Tibial nerve (tissue), 4 donors: ENCODE measurements at regions not wholly inside any gene's neighbourhood (a gene's known extent, or its start where the extent isn't known, plus 50 kb on each side); places are given as distances from the start of the nearest gene placed in this dataset.

Experiments
- DNase-seq, 2 donors: peaks; one replicate each; pipeline ENCODE4 v3.0.0-alpha.2; 2019; ENCODE audit warnings: low spot score in 2 of 2
- H3K27ac ChIP-seq, 4 donors: fragments of 200-600 bp; sonication (generic) in 3 of 4; one replicate each; pipeline ENCODE4 v1.5.1; 2017 to 2019; ENCODE audit warnings: mild to moderate bottlenecking in 1 of 4
- H3K27me3 ChIP-seq, 2 donors: fragments of 200-600 bp; sonication (generic) in 1 of 2; one replicate each; pipeline versions ENCODE4 v1.5.1 to v1.6.0; 2017 to 2019
- H3K36me3 ChIP-seq, 3 donors: fragments of 200-600 bp; sonication (generic); one replicate each; pipeline ENCODE4 v1.5.1; 2018 to 2019
- H3K4me1 ChIP-seq, 4 donors: fragments of 200-600 bp; sonication (generic) in 3 of 4; one replicate each; pipeline ENCODE4 v1.5.1; 2017 to 2019
- H3K4me3 ChIP-seq, 4 donors: fragments of 200-600 bp; sonication (generic) in 3 of 4; one replicate each; pipeline ENCODE4 v1.5.1; 2017 to 2019; ENCODE audit warnings: mild to moderate bottlenecking in 1 of 4, moderate library complexity in 1 of 4
- H3K9me3 ChIP-seq, 4 donors: fragments of 200-600 bp; sonication (generic) in 3 of 4; one replicate each; pipeline ENCODE4 v1.5.1; 2017 to 2019
- EP300 ChIP-seq, 2 donors: sonication (generic); formaldehyde crosslinking; IDR thresholded peaks; one replicate each; pipeline ENCODE4 v1.6.1; 2017; ENCODE audit warnings: antibody characterized with exemption in 2 of 2, mild to moderate bottlenecking in 1 of 2
- POLR2A ChIP-seq, 2 donors: fragments of 450-650 bp; IDR thresholded peaks; one replicate each; pipeline ENCODE4 v1.6.1; 2017; ENCODE audit warnings: antibody characterized with exemption in 2 of 2, mild to moderate bottlenecking in 2 of 2, moderate library complexity in 2 of 2
- WGBS, 2 donors: methylation state at CpG; one replicate each; pipeline ENCODE4 v1.1.5; 2018; 5-methylcytosine and 5-hydroxymethylcytosine counted together
- TF ChIP-seq, protein P1 (sequence below), 5 experiments: fragments of 200-600 bp in 3 of 5; fragments of 450-650 bp in 2 of 5; sonication (generic) in 3 of 5; IDR thresholded peaks; one replicate each; pipeline ENCODE4 v1.5.1; 2016 to 2019; ENCODE audit warnings: antibody characterized with exemption in 5 of 5, mild to moderate bottlenecking in 3 of 5, moderate library complexity in 2 of 5

DNA sequence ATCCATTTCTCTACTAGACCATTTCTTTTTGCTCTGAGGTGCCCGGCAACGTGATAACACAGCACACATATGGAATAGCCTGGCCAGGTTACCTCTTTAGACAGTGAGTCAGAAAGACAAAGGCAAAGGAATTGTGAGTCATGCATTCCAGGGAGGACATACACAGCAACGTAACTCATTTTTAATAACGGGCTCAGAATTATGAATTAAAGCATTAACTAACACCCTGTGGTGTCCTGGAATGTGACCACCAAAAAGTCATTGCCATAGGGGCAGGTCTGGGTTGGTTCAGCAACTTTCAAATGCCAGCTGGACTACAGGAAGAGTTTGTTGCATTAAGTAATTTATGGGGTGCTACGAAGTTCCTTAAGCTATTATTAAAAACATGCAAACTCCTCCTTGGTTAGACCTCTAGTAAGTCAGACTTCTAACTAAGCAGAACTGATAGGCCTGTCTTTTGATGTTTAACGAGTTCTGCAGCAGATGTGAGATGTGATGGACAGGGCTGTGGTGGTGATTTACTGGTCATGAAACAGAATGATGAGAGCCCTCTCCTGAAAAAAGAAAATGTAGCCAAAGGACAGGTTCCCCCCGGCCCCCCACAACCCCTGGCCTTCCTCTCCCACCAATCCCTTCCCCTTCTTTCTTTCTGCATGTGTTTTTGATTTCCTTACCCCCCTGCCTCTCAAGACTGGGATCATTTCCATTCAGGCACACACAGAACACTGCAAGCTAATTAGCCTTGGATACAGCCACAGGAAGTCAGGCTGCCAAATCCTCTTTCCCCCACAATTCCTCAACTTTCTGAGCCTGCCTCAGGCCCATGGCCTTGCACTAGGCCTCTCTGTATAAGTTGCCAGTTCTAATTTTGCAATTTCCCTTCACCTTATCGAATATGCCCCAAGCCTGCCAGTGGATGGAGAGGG, 88.9 kb upstream of the HAO2 start:
- no peak for DNase-seq
- Histone ChIP-seq H3K27ac (no peak overlapping the region), H3K27me3 (no peaks in the 10 kb centered on the region), H3K4me1 (peaks cover 0 to 5% (median 0%) of the 10 kb centered on the region in 4 donors), H3K36me3 (no peaks in the 10 kb centered on the region), H3K4me3 (no peak overlapping the region), H3K9me3 (no peaks in the 10 kb centered on the region)
- no peak for TF ChIP-seq POLR2A (IDR thresholded peaks at IDR 0.05)
- TF ChIP-seq EP300 (IDR thresholded peaks at IDR 0.05): no peak
- TF ChIP-seq, protein P1, sequence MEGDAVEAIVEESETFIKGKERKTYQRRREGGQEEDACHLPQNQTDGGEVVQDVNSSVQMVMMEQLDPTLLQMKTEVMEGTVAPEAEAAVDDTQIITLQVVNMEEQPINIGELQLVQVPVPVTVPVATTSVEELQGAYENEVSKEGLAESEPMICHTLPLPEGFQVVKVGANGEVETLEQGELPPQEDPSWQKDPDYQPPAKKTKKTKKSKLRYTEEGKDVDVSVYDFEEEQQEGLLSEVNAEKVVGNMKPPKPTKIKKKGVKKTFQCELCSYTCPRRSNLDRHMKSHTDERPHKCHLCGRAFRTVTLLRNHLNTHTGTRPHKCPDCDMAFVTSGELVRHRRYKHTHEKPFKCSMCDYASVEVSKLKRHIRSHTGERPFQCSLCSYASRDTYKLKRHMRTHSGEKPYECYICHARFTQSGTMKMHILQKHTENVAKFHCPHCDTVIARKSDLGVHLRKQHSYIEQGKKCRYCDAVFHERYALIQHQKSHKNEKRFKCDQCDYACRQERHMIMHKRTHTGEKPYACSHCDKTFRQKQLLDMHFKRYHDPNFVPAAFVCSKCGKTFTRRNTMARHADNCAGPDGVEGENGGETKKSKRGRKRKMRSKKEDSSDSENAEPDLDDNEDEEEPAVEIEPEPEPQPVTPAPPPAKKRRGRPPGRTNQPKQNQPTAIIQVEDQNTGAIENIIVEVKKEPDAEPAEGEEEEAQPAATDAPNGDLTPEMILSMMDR (IDR thresholded peaks at IDR 0.05): no peak
- 46 to 58% methylated on average over 8 of the region's 8 CpGs for WGBS, 2 donors

DNA sequence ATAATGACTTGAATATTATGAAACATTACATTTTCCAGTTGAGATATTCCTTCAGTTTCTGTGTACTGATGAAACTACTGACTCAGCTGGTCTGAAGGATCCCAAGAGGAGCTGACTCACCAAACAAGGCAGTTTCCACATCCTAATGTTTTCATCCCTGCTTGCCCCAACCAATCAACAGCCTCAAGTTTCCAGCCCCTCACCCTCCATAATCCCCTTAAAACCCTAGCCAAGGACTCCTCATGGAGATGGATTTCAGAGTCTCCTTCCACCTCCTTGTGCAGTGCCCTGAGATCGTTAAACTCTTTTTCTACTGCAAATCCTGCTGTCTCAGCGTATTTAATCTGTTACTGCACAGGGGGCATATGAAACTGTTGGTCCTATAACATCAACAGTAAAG, 83.1 kb upstream of the HAO2 start:
- Histone ChIP-seq H3K27ac (no peak overlapping the region), H3K4me1 (peaks cover 0 to 9% (median 0%) of the 10 kb centered on the region in 4 donors), H3K9me3 (no peaks in the 10 kb centered on the region), H3K36me3 (no peaks in the 10 kb centered on the region), H3K27me3 (no peaks in the 10 kb centered on the region), H3K4me3 (no peak overlapping the region)
- TF ChIP-seq POLR2A (IDR thresholded peaks at IDR 0.05): no peak
- TF ChIP-seq, protein P1 (IDR thresholded peaks at IDR 0.05): no peak
- no peak for TF ChIP-seq EP300 (IDR thresholded peaks at IDR 0.05)
- WGBS, 2 donors: 66 to 71% methylated on average over 2 of the region's 2 CpGs
- DNase-seq: no peak

DNA sequence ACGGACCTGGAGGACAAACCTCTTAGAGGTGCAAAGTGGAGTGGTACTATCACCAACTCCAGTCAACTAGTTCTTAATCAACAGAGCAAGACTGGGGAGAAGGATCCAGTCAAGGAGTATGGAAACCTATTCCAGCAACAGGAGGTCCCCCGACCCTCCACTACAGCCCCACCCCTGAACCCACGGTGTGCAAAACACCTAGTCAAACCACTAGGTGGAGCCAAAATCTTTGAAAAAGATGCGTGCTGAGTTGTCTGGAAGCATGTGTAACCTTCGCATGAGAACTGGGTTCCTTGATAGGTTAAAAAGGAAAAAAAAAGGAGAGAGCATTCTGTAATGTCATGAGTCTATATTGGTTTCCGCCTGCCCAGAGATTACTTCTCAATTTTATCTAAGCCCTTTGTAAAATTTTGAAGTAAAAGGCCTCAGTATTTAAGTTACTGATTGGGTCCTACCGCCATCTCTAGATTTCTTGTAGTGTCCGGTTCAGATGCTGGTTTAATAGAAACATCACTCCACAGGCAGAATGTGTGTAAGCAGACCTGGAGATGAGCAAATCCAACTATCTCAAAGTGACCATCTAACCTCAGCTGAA, 81.9 kb upstream of the HAO2 start:
- H3K27me3 ChIP-seq: no peaks in the 10 kb centered on the region
- no peak overlapping the region for H3K27ac ChIP-seq
- no peaks in the 10 kb centered on the region for H3K36me3 ChIP-seq
- DNase-seq: no peak
- H3K9me3 ChIP-seq: no peaks in the 10 kb centered on the region
- H3K4me3 ChIP-seq: no peak overlapping the region
- H3K4me1 ChIP-seq: peaks cover 0 to 9% (median 0%) of the 10 kb centered on the region in 4 donors
- WGBS, 2 donors: 55 to 60% methylated on average over 8 of the region's 8 CpGs
- TF ChIP-seq EP300 (IDR thresholded peaks at IDR 0.05): no peak
- TF ChIP-seq, protein P1 (IDR thresholded peaks at IDR 0.05): peak in 2 of 5 experiments; percentile 12 to 18

DNA sequence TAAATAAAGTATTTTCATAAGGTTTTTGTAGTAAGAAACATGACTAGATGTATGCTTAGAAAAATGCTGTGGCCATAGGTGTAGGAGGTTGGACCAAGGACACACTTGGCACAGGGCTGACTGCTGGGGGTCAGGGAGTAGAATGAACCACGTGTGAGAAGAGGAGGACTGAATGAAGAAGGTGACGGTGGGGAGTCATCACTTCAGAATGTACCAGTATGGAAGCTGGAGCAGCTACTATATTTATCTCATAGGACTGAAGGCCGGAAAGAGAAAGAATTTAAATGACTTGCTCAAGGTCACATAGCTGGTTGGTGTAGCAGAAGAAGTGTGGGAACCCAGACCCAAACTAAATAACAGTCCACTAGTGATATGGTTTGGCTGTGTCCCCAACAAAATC, 79.8 kb upstream of the HAO2 start:
- TF ChIP-seq, protein P1 (IDR thresholded peaks at IDR 0.05): no peak
- TF ChIP-seq POLR2A (IDR thresholded peaks at IDR 0.05) (no peak), EP300 (IDR thresholded peaks at IDR 0.05) (no peak)
- no peaks in the 10 kb centered on the region for H3K27me3 ChIP-seq
- no peak overlapping the region for H3K4me3 ChIP-seq
- no peaks in the 10 kb centered on the region for H3K36me3 ChIP-seq
- DNase-seq: no peak
- no peaks in the 10 kb centered on the region for H3K9me3 ChIP-seq
- 57 to 66% methylated on average over 3 of the region's 3 CpGs for WGBS, 2 donors
- peaks cover 0 to 9% (median 0%) of the 10 kb centered on the region in 4 donors for H3K4me1 ChIP-seq
- H3K27ac ChIP-seq: no peak overlapping the region

DNA sequence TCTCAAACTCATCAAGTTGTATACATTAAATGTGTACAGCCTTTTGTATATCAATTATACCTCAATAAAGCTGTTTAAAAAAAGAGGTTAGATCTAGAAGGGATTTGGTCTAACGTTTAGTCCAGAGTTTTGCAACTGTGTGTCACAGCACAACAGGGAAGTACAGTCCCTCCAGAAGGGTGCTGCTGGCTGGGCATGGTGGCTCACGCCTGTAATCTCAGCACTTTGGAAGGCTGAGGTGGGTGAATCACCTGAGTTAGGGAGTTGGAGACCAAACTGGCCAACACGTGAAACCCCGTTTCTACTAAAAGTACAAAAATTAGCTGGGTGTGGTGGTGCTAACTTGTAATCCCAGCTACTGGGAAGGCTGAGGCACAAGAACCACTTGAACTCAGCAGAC, 78.3 kb upstream of the HAO2 start:
- Histone ChIP-seq H3K27ac (no peak overlapping the region), H3K27me3 (no peaks in the 10 kb centered on the region), H3K4me1 (peaks cover 0 to 3% (median 0%) of the 10 kb centered on the region in 4 donors), H3K9me3 (no peaks in the 10 kb centered on the region), H3K4me3 (no peak overlapping the region), H3K36me3 (no peaks in the 10 kb centered on the region)
- no peak for TF ChIP-seq POLR2A (IDR thresholded peaks at IDR 0.05)
- no peak for TF ChIP-seq EP300 (IDR thresholded peaks at IDR 0.05)
- TF ChIP-seq, protein P1 (IDR thresholded peaks at IDR 0.05): no peak
- WGBS, 2 donors: 70 to 86% methylated on average over 4 of the region's 4 CpGs
- no peak for DNase-seq
